ENCODE measurements at regions not wholly inside any gene's neighbourhood (a gene's known extent, or its start where the extent isn't known, plus 50 kb on each side); places are given as distances from the start of the nearest gene placed in this dataset.

GRCh38 chr1:29870621-29871020, 634.3 kb downstream of the PTPRU start:
- DNase-seq = no peak

- DNase-seq = no peak
Measured at GRCh38 chr1:29869802-29870201, 633.5 kb downstream of the PTPRU start.

GRCh38 chr1:29868944-29869343, 632.6 kb downstream of the PTPRU start:
- no peak for DNase-seq

- no peak for DNase-seq
Measured at GRCh38 chr1:29868096-29868495, 631.8 kb downstream of the PTPRU start.

- no peak for DNase-seq
Measured at GRCh38 chr1:29865051-29865450, 628.7 kb downstream of the PTPRU start.

- DNase-seq = no peak
Measured at GRCh38 chr1:29864431-29865022, 628.2 kb downstream of the PTPRU start.

GRCh38 chr1:29861922-29862321, 625.6 kb downstream of the PTPRU start:
- no peak for DNase-seq

GRCh38 chr1:29861446-29861845, 625.1 kb downstream of the PTPRU start:
- no peak for DNase-seq

- no peak for DNase-seq
Measured at GRCh38 chr1:29860681-29861080, 624.4 kb downstream of the PTPRU start.

- DNase-seq = no peak
Measured at GRCh38 chr1:29860056-29860455, 623.7 kb downstream of the PTPRU start.

- DNase-seq = no peak
Measured at GRCh38 chr1:29859126-29859525, 622.8 kb downstream of the PTPRU start.

- DNase-seq = no peak
Measured at GRCh38 chr1:29858646-29859045, 622.3 kb downstream of the PTPRU start.

GRCh38 chr1:29856340-29857114, 620.2 kb downstream of the PTPRU start:
- DNase-seq = no peak

GRCh38 chr1:29855561-29856160, 619.3 kb downstream of the PTPRU start:
- DNase-seq = no peak

- DNase-seq = no peak
Measured at GRCh38 chr1:29854700-29855276, 618.5 kb downstream of the PTPRU start.

GRCh38 chr1:29853716-29854330, 617.5 kb downstream of the PTPRU start:
- DNase-seq = no peak

- no peak for DNase-seq
Measured at GRCh38 chr1:29852248-29852647, 615.9 kb downstream of the PTPRU start.

GRCh38 chr1:29851691-29852090, 615.4 kb downstream of the PTPRU start:
- DNase-seq = no peak

GRCh38 chr1:29849991-29850757, 613.9 kb downstream of the PTPRU start:
- no peak for DNase-seq

GRCh38 chr1:29849038-29849750, 612.9 kb downstream of the PTPRU start:
- peak; percentile 35 for DNase-seq

GRCh38 chr1:29845910-29846309, 609.6 kb downstream of the PTPRU start:
- DNase-seq = no peak

GRCh38 chr1:29842130-29842529, 605.8 kb downstream of the PTPRU start:
- no peak for DNase-seq

Data from CD4-positive, alpha-beta T cell treated with Interleukin-21 for 1 hour (primary cell).